Heart left ventricle (tissue), 16 donors: ENCODE measurements at regions not wholly inside any gene's neighbourhood (a gene's known extent, or its start where the extent isn't known, plus 50 kb on each side); places are given as distances from the start of the nearest gene placed in this dataset.

Experiments
- ATAC-seq, 4 donors: fragments of 200-7000 bp; cut with Tn5 transposase; one replicate each; pipeline ENCODE4 v1.9.1; 2020 to 2022; ENCODE audit warnings: moderate library complexity in 4 of 4, mild to moderate bottlenecking in 3 of 4, moderate number of reproducible peaks in 1 of 4
- DNase-seq, 5 donors: peaks; one replicate each; pipeline ENCODE4 v3.0.0-alpha.2; 2020
- H3K27ac ChIP-seq, 12 donors: fragments of 200-600 bp; sonication (generic) in 4 of 12; one replicate each; pipeline versions ENCODE4 v1.5.0 to v1.8.0; 2016 to 2022; ENCODE audit warnings: mild to moderate bottlenecking in 2 of 12
- H3K27me3 ChIP-seq, 9 donors: fragments of 200-600 bp; sonication (generic) in 2 of 9; one replicate each; pipeline versions ENCODE4 v1.5.1 to v1.8.0; 2016 to 2022; ENCODE audit warnings: mild to moderate bottlenecking in 3 of 9
- H3K36me3 ChIP-seq, 9 donors: fragments of 200-600 bp; sonication (generic) in 2 of 9; one replicate each; pipeline versions ENCODE4 v1.5.0 to v1.8.0; 2018 to 2022; ENCODE audit warnings: mild to moderate bottlenecking in 2 of 9
- H3K4me1 ChIP-seq, 12 donors: fragments of 200-600 bp; sonication (generic) in 4 of 12; one replicate each; pipeline versions ENCODE4 v1.5.0 to v1.8.0; 2016 to 2022; ENCODE audit warnings: mild to moderate bottlenecking in 3 of 12
- H3K4me3 ChIP-seq, 12 donors: fragments of 200-600 bp; sonication (generic) in 4 of 12; one replicate each; pipeline versions ENCODE4 v1.5.0 to v1.8.0; 2017 to 2022; ENCODE audit warnings: mild to moderate bottlenecking in 9 of 12, moderate library complexity in 4 of 12
- H3K9me3 ChIP-seq, 12 donors: fragments of 200-600 bp; sonication (generic) in 4 of 12; one replicate each; pipeline versions ENCODE4 v1.5.0 to v1.8.0; 2016 to 2022; ENCODE audit warnings: mild to moderate bottlenecking in 1 of 12
- CTCF ChIP-seq, 12 donors: fragments of 200-600 bp; sonication (generic) in 4 of 12; IDR thresholded peaks; one replicate each; pipeline versions ENCODE4 v1.5.0 to v1.8.0; 2018 to 2022; ENCODE audit warnings: antibody characterized with exemption in 12 of 12, mild to moderate bottlenecking in 5 of 12
- POLR2A ChIP-seq, 2 donors: fragments of 450-650 bp; IDR thresholded peaks; one replicate each; pipeline ENCODE4 v1.6.1; 2017; ENCODE audit warnings: antibody characterized with exemption in 2 of 2, mild to moderate bottlenecking in 2 of 2, moderate library complexity in 2 of 2
- WGBS, 4 donors: extraction: QIAGEN DNeasy Blood & Tissue Kit in 2 of 4; methylation state at CpG; one replicate each; pipeline versions ENCODE4 v1.1.5 to v1.1.7; 2013 to 2018; 5-methylcytosine and 5-hydroxymethylcytosine counted together
- intact Hi-C, 10 donors: fragments of 100-400 bp; cut with DNase I; formaldehyde crosslinking; loops; one replicate each; pipeline versions ENCODE4 v1.11.1 to v1.14.2; 2022
- donor health status: ischemic (EF 13 %, LVEDD 7.1; RV severe dilation, severe dysfunction).
- donor health status: healthy with polysubstance abuse.
- donor health status: DM: no; HTN: yes; CAD: no.
- donor health status: DM: no; HTN: no; CAD: no.
- donor health status: ischemic (EF 25% LVEDD 6.9; RV normal size, moderate dysfunction).
- donor health status: ischemic (EF 25% LVEDD 5.7; RV mildly dilated, moderate dysfunction).
- donor health status: healthy.
- donor health status: DM: yes; HTN: yes; CAD: no.
- donor health status: ischemic (EF 35%, LVEDD 5.7; RV mildly dilated, moderate dysfunction).
- donor health status: nonischemic (EF 11% LVEDD 7.7; RV severe dilation, severe dysfunction).
- donor health status: DM: yes; HTN: yes; CAD: no.
- donor health status: PGD.
- donor health status: ischemic (EF 29% LVEDD 5.4; RV normal size, mild dysfunction).
- donor health status: nonischemic (EF 23%, LVEDD 6.1; RV moderate dilation, normal function).

- H3K4me3 ChIP-seq: no peak overlapping the region
- no peak for DNase-seq
- TF ChIP-seq CTCF (IDR thresholded peaks at IDR 0.05) (no peak), POLR2A (IDR thresholded peaks at IDR 0.05) (no peak)
- WGBS, 4 donors: 73 to 84% (median 74%) methylated on average over 4 of the region's 4 CpGs
- intact Hi-C loops: no loop called here
- H3K4me1 ChIP-seq: peaks cover 0 to 36% (median 10%) of the 10 kb centered on the region in 12 donors
- no peak for ATAC-seq
- H3K36me3 ChIP-seq: no peaks in the 10 kb centered on the region
- peaks cover 0 to 8% (median 0%) of the 10 kb centered on the region in 12 donors for H3K9me3 ChIP-seq
- H3K27ac ChIP-seq: no peak overlapping the region
- H3K27me3 ChIP-seq: no peaks in the 10 kb centered on the region
Measured at GRCh38 chr6:15882345-15882744, 219.5 kb upstream of the DTNBP1 start.

- Histone ChIP-seq H3K27me3 (no peaks in the 10 kb centered on the region), H3K27ac (peak overlapping the region in 3 of 12 donors; percentile 3 to 64 (median 54)), H3K9me3 (peaks cover 0 to 8% (median 0%) of the 10 kb centered on the region in 12 donors), H3K4me1 (peaks cover 0 to 44% (median 10%) of the 10 kb centered on the region in 12 donors), H3K36me3 (no peaks in the 10 kb centered on the region), H3K4me3 (no peak overlapping the region)
- TF ChIP-seq POLR2A (IDR thresholded peaks at IDR 0.05): no peak
- TF ChIP-seq CTCF (IDR thresholded peaks at IDR 0.05): no peak
- 67 to 72% (median 70%) methylated on average over 3 of the region's 3 CpGs for WGBS, 4 donors
- DNase-seq (peak; percentile 26 to 65 (median 37)), ATAC-seq (peak; percentile 16 to 63 (median 56))
- intact Hi-C loops: no loop called here
Measured at GRCh38 chr6:15881150-15881549, 218.3 kb upstream of the DTNBP1 start.

GRCh38 chr6:15880262-15880973 lies 217.6 kb upstream of the DTNBP1 start:
- intact Hi-C loops: no loop called here
- no peak for TF ChIP-seq CTCF (IDR thresholded peaks at IDR 0.05)
- WGBS, 4 donors: 74 to 91% (median 82%) methylated on average over 4 of the region's 4 CpGs
- ATAC-seq (no peak), DNase-seq (no peak)
- peaks cover 0 to 44% (median 10%) of the 10 kb centered on the region in 12 donors for H3K4me1 ChIP-seq
- H3K27ac ChIP-seq: peak overlapping the region in 4 of 12 donors; percentile 30 to 70 (median 62)
- H3K36me3 ChIP-seq: no peaks in the 10 kb centered on the region
- peaks cover 0 to 1% (median 0%) of the 10 kb centered on the region in 12 donors for H3K9me3 ChIP-seq
- H3K4me3 ChIP-seq: no peak overlapping the region
- H3K27me3 ChIP-seq: no peaks in the 10 kb centered on the region

- H3K4me1 ChIP-seq: peaks cover 0 to 44% (median 10%) of the 10 kb centered on the region in 12 donors
- H3K36me3 ChIP-seq: no peaks in the 10 kb centered on the region
- 23 to 29% (median 24%) methylated on average over 12 of the region's 12 CpGs for WGBS, 4 donors
- intact Hi-C loops: loop anchor here in 1 of 10 donors (5.0 kb wide), 1 partner anchor 253 kb away; no protein-coding TSS in a partner anchor
- H3K27ac ChIP-seq: peak overlapping the region in 6 of 12 donors; percentile 31 to 72 (median 64)
- TF ChIP-seq CTCF (IDR thresholded peaks at IDR 0.05) (no peak), POLR2A (IDR thresholded peaks at IDR 0.05) (no peak)
- DNase-seq (peak; percentile 68 to 87 (median 81)), ATAC-seq (peak; percentile 44 to 89 (median 82))
- no peak overlapping the region for H3K4me3 ChIP-seq
- H3K27me3 ChIP-seq: no peaks in the 10 kb centered on the region
- no peaks in the 10 kb centered on the region for H3K9me3 ChIP-seq
Measured at GRCh38 chr6:15879371-15880261, 216.8 kb upstream of the DTNBP1 start.
